22Rv1 (cell line): ENCODE measurements at regions not wholly inside any gene's neighbourhood (a gene's known extent, or its start where the extent isn't known, plus 50 kb on each side); places are given as distances from the start of the nearest gene placed in this dataset.
"Not testable (repeated sequence)": the region's sequence is repeated elsewhere in the genome, so short reads cannot be mapped to it uniquely, and the experiment has no call there.

Experiments used
- H3K27ac ChIP-seq: fragments of 450-650 bp; 2 replicates; pipeline ENCODE4 v1.5.1; 2017
- CTCF ChIP-seq: fragments of 450-650 bp; IDR thresholded peaks from 2 replicates; pipeline ENCODE4 v1.5.1; 2017; ENCODE audit warnings: mild to moderate bottlenecking
- ZFX ChIP-seq: fragments of 450-650 bp; IDR thresholded peaks from 2 replicates; pipeline ENCODE4 v1.6.1; 2017; ENCODE audit warnings: antibody characterized with exemption, borderline replicate concordance

GRCh38 chr1:30161953-30162352, 561.4 kb downstream of the MATN1 start:
- no peak overlapping the region for H3K27ac ChIP-seq
- no peak for TF ChIP-seq CTCF
- no peak for TF ChIP-seq ZFX

DNA sequence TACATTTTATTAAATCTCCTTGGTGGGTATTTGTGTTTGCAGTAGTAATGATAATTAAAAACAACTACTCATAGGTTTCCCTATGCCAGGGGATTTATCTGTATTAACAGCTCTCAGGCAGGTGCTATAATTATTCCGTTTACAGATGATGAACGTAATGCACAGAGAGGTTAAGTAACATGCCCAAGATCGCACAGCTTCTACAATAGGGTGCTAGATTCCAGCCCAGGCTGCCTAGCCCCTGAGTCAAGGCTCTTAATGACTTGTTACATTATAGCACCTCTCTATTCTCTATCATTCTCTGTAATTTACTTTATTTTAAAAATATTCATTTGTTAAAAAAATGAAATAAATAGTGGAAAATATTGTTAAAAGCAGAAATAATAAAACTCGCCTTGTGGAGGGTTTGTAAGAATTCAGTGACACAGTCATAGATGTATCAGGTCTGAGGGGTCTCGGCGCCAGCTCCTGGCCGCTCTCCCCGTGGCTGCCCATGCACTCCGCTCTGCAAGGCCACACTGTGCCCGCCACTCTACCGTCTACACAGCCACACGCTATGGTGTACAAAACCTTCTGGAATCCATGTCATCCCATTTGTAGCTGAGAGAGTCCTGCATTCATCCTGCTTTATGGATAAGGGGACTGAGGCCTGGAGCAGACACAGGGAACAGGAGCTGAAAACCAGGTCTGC, 562.2 kb downstream of the MATN1 start:
- H3K27ac ChIP-seq = no peak overlapping the region
- TF ChIP-seq CTCF (no peak), ZFX (no peak)

DNA sequence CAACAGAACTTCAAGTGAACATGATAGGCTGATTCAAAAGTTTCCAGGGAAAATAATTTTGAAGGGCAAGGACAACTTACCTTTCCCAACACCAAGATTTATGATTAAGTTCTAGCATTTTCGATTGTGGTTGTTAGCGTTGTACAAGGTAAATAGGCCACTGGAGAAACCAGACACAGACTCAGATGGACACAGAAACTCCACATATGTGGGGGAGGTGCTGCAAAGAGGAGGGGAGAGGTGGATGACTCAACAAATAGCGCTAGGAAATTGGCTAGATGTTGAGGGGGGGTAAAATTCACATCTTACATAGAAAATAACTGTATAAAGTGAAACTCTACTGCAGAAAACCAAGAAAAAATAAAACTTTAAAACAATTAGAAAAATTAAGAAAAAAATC, 564.4 kb downstream of the MATN1 start:
- TF ChIP-seq CTCF (no peak), ZFX (no peak)
- H3K27ac ChIP-seq = no peak overlapping the region

DNA sequence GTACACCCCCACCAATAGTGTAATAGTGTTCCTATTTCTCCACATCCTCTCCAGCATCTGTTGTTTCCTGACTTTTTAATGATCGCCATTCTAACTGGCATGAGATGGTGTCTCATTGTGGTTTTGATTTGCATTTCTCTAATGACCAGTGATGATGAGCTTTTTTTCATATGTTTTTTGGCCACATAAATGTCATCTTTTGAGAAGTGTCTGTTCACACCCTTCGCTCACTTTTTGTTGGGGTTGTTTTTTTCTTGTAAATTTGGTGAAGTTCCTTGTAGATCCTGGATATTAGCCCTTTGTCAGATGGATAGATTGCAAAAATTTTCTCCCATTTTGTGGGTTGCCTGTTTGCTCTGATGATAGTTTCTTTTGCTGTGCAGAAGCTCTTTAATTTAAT, 567.7 kb downstream of the MATN1 start:
- H3K27ac ChIP-seq = not testable (repeated sequence)

- H3K27ac ChIP-seq = not testable (repeated sequence)
Measured at GRCh38 chr1:30155253-30155652, 568.1 kb downstream of the MATN1 start.

- H3K27ac ChIP-seq = no peak overlapping the region
- no peak for TF ChIP-seq ZFX
- no peak for TF ChIP-seq CTCF
Measured at GRCh38 chr1:30153743-30154449, 569.5 kb downstream of the MATN1 start.

DNA sequence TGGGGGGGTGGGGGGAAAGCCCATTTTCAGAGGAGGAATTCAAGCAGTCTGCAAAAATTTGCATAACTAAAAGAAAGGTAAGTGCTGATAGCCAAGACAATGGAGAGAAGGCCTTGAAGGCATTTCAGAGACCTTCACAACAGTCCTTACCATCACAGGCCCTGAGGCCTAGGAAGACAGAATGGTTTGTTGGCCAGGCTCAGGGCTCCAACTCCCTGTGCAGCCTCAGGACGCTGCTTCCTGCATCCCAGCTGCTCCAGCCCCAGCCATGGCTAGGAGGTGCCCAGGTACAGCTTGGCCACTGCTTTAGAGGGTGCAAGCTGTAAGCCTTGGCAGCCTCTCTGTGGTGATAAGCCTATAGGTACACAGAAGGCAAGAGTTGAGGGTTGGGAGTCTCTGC, 571.6 kb downstream of the MATN1 start:
- no peak for TF ChIP-seq CTCF

GRCh38 chr1:30151119-30151518, 572.3 kb downstream of the MATN1 start:
- H3K27ac ChIP-seq = no peak overlapping the region
- TF ChIP-seq ZFX (no peak), CTCF (no peak)

More for the DNA sequence above, 571.6 kb downstream of the MATN1 start:
- no peak overlapping the region for H3K27ac ChIP-seq
